NCI-H345 treated with DMSO at 0.1 percent for 48 hours (cell line): ENCODE measurements at regions not wholly inside any gene's neighbourhood (a gene's known extent, or its start where the extent isn't known, plus 50 kb on each side); places are given as distances from the start of the nearest gene placed in this dataset.

Experiments used
- DNase-seq: peaks from one replicate; lab custom pipeline; 2025; ENCODE audit not compliant: unreplicated experiment; lab: John Stamatoyannopoulos, UW

DNA sequence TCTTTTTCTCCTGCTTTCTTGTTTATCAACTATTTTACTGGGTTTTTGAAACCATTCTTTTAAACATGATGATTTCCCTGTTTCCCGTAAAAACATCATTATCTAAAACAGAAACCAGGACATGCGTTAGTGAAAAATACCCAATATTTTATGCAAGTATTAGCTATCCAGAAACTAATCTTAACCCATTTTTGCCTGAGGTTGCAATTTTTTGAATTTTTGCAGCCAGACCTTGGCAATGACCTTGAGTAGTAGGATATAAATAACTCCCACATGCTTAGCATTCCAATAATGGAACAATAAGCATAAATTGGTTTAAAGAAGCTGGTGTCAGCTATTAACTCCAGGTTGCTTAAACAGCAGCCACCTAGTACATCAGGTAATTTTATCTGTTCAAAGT, 308.9 kb upstream of the ANO3 start:
- DNase-seq = no peak

DNA sequence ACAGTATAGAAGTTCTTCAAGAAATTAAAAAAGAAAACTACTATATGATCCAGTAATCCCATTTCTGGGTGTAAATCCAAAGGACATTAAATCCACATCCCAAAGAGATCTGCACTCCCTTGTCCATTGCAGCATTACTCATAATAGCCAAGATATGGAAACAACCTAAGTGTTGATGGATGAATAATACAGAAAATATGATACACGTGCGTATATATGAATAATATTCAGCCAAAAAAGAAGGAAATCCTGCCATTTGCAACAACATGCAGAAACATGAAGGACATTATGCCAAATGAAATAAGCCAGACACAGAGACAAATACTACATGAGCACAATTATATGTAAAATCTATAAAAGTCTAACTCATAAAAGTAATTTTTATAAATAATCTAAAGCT, 306.3 kb upstream of the ANO3 start:
- DNase-seq = no peak

DNA sequence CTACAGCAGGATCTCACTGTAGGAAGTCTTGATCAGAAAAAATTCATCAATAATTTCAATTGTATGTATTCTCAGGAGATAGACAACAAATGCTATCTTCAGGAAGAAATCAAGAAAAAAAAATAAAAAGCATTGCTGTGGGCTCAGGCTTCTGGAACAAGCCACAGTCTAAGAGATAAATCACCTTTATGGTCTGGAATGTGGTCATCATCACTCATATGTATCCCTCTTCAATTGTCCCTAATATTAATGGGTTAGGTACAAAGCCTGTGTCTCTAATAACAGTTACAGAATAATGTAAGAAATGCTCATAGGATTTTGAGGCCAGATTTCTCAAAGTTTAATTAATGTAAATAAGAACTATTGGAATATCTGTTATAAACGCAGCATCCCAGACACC, 305.9 kb upstream of the ANO3 start:
- DNase-seq = no peak

DNA sequence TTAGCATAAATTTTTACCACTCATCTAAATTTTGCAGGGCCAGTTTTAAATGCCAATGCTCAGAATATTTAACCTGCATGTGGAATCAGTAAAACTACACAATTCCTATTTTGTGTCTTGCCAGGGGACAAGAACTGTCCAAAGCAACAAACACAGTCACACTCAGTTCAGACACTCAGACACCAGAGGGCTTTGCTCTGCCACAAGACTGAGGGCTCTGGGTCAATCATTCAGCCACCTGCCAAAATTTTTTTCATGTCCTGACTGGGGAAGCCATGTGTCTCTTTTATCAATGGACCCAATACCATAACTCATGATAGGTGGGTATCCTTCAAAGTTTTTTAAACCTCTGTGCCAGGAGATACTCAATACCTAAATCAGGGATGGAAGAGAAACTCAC, 304.0 kb upstream of the ANO3 start:
- no peak for DNase-seq

DNA sequence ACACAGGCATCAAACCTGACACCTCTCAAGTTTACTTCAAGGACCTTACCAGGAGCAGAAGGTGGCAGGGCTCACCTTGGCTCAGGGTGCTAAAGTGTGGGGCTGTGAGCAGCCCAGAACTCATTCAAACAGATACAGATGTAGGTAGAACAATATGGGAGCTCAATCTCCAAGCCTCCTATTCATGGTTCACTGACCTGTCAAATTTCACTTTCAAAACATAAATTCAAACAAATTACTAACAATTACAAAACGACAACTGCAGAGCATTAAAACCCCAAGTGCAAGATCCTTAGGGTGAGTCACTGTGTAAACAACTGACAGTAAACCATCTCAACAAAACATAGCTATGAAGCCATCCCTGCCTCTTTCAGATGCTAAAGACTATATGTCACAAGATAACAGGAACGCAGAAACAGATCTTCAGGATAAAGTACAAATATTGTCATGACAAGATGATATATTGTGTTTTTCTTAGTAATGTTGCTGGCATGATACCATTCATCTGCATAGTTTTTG, 303.5 kb upstream of the ANO3 start:
- DNase-seq = no peak

DNA sequence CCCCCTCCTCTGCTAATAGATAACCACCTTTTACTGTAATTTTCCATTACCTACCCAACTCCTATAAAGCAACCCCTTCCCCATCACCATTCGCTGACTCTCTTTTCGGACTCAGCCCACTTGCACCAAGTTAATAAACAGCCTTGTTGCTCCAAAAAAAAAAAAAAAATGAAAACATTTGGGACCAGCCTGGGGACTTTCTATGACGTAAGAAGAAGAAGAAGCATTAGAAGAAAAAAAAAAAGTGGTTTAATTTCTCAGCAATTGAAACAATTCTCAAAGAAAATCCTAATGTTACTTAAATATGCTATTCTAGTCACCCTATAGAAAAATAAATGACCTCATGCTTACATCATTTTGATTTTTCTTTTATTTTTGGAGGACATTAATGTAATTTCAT, 301.5 kb upstream of the ANO3 start:
- no peak for DNase-seq

DNA sequence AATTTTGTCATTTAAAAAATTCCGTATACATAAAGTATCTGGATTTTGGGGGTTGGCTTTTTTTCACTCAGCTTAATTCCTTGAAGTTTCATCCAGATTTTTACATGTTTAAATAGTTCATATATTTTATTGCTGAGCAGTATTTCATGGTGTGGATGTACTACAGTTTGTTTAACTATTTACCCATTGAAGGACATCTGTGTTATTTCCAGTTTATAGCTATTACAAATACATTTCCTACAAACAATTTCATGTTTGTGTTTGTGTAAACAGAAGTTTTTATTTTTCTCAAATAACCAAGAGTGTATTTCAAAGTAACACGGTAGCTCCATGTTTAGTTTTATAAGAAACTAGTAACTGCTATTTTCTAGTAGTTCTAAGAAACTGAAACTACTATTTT, 299.7 kb upstream of the ANO3 start:
- no peak for DNase-seq

DNA sequence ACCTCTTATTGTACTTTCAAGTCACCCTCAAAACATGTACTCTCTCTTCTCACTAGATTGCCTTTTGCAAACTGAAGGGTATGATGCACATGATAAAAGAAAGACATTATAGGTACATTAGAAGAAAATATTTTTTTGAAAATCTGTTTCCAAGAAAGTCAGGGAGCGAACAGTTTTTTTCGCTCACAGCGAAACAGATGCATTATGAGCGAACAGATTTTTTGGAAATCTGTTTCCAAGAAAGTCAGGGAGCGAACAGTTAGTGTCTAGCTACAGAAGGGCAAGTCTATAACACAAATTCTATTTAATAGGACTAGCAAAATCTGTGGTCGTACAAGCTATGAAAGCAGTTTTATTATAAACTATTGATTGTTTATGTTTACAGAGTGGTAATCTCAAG, 296.2 kb upstream of the ANO3 start:
- no peak for DNase-seq

DNA sequence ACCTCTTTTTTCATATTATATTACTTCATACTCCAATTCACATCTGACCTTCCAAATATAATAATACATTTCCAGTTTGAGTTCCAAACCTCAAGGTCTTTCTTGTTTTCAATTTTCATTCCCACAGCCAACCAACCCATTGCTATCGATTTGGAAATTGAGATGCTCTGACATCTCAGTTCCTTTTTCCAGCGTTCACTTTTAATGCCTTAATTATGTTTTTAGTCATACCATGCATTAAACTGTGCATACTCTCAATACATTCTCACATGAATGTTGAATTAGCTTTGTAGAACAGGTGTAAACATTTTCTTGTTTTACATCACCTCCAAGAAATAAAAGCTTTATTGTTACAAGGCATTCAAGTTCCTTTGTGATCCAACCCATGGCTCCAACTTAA, 294.2 kb upstream of the ANO3 start:
- no peak for DNase-seq

DNA sequence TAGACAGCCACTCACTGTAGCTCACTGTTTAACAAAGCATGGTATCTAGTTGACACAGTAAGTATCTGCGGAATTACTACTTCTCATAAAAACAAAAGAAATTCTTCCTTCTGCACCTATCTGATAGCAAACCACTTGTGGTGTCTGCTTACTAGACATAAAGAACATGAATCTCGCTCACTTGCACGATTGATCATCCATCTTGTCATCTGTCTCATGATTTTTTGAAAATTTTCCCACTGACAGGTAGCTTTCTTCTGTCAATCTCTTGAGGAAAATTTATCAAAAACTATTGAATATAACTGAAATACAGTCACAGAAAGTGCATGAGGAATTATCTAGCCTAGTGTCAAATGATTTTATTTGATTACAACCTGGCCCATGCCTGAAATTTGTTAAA, 291.6 kb upstream of the ANO3 start:
- no peak for DNase-seq

DNA sequence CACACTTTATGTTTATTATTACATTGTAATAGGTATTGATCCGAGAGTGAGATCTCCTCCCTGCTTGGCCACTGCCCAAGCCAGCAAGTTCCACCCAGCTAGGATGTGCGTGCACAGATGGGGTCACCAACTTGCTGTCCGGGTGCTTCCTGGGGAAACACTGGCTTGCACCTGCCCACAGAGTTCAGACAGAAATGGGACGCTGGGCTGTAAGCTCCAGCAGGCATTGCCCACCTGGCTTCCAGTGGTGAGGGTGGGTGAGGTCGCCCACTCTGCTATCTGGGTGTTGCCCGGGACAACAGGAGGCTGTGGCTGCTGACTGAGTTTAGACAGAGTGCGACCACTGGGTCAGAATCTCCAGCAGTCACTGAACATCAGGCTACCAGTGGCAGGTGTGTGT, 289.8 kb upstream of the ANO3 start:
- no peak for DNase-seq

DNA sequence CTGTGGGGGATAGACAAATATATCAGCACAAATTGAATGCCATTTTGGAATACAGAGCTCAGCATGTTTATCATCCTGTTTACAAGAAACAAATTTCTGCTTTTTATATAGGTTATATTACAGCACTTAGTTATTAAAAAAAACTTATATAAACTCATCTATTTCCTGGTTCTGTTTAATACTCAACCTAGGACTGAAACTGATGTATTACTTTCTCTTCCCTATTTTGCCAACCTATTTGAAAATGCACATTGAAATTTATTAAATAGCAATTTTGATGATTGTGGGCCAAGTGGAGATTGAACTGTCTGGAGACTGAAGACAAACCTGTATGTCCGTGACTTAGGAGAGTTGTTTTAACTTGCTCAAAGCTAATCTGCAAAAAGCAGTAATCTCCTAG, 288.3 kb upstream of the ANO3 start:
- no peak for DNase-seq

DNA sequence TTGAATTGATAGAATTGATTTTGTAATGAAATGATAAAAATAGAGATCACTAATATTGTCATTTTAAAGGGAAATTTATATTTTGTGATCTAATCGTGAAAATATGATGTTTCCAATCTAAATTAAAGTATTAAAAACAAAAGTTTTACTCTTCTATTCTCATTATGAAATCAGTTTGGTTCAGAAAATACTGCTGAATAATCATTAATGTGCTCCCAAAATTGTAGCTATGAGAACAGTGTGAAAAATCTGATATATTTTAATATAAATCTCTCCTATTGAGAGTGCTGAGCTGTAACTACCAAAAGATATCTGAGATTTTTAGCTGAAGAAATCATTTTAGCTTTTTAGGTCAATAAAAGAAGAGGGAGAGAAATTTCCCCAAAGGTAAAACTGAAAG, 287.5 kb upstream of the ANO3 start:
- DNase-seq = no peak

DNA sequence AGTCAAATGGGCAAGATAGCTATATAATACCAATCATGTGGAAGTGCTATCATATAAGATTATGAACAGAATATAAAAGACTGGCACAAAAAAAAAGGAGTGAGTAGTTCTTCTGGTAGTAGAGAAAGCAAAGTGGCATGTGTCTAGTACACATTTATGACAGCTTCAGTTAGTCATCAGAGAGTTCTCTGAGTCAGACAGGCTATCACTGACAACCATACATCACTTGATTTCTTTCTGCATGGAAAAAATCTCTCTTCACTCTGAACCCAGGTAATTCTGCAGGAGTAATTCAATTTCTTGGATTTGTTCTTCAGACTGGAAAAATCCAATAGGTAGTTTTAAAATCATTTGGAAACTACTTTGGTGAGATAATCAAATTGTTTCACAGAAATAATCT, 286.8 kb upstream of the ANO3 start:
- no peak for DNase-seq

DNA sequence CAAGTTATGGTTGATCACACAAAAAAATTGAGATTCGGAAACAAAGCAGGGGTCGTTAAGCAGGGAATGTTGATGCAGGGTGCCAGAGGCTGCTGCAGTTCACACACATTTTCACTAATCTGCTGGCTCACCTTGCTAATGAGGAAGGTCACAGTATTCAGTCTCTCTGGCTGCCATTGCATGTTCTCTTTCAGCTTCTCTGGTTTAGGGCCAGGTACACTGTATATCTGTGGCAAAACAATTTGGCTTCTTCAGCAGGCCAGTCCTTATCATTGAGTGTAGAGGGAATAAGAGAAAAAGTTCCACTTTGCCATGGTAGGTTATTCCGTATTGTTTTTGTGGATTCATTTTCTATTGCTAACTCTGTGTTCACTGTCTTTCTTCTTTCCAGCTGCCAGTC, 283.7 kb upstream of the ANO3 start:
- no peak for DNase-seq

DNA sequence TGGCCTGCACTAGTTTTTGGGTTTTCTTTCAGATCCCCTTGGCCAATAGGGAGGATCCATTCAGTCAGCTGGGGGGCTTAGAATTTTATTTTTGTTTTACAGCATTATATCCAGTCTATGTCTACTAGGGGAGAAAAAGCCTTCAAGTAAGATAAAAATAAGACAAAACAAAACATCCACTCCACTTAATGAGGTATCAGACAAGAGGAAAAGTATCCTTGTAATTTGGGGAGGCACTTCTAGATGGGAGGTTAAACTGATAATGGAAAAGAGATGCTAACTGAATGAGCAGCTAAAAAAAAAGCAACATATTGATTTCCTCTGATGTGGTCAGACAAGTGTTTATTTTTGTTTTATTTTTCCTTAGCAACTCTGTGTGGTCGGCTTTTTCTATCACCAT, 278.0 kb upstream of the ANO3 start:
- no peak for DNase-seq

DNA sequence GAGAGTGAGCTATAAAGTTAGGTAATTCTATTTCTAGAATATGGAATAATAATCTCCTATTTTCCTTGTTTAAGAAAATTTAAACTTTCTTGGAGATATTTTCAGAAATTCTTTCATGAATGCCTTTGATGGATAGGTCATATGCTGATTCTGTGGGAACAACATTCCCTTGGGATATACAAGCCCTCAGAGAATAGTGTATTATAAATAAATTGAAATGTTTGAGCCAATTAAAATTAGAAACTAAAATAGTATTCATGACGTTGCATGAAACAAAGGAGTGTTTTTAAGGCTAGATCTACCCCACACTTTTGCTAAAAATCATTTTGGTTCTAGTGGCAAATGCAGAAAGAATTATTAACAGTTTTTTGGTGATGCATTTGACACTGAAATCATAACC, 269.3 kb upstream of the ANO3 start:
- no peak for DNase-seq

DNA sequence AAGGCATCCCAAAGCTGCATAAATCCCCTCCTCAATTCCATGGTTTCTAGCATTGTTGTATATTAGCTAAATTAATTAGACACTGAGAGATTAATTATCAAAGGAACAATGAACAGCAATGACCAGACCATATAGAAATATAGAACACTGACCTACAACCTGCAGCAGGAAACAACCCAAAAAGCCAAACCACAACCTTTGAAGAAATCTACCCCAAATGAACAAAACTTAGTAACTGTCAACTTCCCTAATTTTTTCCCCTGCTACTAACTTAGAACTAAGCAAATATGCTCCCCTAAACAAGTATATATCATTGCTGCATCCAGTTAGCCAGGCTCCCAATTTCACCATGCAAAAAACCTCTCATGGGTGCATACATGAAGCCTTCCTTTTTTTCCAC, 268.0 kb upstream of the ANO3 start:
- DNase-seq = no peak

DNA sequence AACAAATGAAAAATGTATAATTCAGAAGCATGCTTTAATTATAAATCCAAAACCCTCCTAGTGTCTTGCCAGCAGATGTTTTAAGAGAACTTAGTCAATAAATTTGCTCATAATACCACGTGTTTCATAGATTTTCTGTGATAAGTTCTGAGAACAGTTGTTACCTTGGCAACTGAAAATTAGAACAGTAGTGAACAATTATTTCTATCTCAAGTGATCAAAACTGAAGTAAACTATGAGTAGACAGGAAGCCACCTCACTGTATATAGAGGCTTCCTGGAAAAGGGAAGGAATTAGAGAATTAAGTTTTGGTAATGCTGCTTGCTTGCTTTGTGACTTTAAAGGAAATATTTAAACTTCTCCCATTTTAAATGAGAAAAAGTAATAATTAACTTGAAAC, 266.0 kb upstream of the ANO3 start:
- no peak for DNase-seq

DNA sequence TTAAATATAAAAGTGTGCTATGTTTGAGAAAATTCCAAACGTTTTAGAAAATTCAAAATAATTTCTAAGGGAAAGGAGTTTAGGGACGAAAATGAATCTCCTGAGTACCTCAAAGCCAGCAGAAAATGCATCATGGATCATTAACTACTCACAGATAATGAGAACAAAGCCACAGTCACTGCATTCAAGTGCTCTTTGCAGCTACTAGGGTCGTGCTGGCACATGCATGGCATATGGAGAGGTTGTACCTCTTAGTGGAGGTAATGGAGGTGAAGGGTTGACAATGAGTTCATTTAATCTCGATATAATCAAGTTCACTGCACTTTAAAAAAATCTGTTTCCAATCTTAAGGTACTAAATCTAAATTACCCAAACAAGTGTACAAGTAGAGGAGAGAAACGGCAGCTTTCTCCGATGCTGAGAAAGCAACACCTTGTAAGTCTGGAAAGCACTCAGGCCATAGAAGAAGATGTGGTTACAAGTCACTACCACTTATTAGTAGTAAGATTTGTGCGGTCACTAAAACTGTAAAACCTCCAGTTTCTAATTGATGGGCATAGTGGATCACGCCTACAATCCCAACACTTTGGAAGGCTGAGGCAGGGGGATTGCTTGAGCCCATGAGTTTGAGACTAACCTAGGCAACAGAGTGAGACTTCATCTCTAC, 261.1 kb upstream of the ANO3 start:
- DNase-seq = peak; percentile 87

DNA sequence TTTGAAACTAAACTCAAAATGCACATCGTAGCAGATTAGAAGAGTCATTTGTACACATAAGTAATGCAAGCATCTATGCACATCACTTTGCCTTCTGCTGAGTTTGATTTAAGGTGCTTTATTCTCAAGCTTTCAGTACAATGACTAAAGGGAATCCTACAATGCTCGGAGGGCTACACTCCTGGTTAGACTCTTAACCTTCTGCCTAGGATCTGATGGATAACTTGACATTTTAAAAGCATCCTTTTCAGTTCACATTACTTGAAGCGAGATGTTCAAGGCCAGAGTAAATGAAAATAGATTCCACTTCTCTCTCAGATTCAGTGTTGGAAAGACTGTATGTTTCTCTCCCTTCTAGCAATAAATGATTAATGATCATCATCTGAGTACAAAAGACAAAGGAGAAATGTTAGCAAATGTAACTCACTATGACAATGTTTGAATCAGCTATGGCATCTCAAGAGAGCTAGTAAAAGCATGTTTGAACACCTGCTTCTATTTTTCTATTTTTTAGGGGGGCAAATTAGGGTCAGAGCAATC, 259.2 kb upstream of the ANO3 start:
- no peak for DNase-seq

DNA sequence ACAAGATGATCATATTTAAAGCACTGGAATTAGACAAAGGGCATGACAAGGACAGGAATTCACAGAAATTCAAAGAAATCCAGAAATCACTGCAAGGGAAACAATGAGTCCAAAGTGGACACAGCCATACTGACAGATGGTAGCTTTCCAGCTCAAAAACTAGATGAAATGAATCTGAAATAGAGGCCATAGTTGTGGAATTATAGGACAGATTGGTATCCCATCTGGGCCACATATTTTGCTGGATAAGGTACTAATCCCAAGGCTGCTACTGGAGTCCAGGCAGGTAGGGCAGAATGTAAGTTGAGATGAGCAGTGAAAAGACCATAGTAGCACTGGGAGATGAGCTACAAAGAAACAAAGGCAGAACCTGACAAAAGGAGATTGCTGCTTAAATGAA, 258.3 kb upstream of the ANO3 start:
- no peak for DNase-seq

DNA sequence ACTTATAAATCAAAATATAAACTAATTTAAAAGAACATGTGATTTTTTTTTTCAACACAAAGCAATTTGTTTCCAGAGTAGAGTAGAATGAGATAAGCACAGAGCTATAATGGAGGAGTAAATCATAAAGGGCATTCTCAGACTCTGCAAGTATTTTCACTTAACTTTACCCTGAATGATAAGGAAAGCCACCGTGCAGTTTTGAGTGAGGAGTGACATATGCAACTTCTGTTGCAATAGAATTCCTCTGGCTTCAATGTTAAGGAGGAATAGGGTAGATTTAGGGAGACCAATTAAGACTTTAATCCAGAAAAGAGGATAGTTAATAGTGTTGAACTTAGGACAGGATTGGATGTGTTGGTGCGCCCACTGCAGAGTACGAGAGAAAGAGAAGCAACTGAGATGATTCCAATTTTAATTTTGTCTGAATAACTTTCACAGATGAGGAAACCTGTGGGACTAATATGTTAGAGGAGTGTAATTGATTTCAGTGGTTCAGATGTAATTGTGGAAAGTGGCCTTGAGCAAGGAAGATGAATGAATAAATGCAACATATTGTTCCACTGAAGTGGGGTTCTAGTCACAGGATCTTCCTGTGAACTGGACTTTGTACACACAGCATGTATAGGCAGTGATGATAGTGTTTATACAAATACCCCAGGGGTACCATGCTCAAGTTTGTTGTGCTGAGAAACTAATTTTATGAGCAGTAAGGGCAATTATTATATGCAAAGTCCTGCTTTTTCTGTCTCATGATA, 255.5 kb upstream of the ANO3 start:
- no peak for DNase-seq
